ENCODE measurements at regions not wholly inside any gene's neighbourhood (a gene's known extent, or its start where the extent isn't known, plus 50 kb on each side); places are given as distances from the start of the nearest gene placed in this dataset.

- no peak overlapping the region for H3K4me3 Mint-ChIP-seq
- no peaks in the 10 kb centered on the region for H3K9me3 Mint-ChIP-seq
- Histone ChIP-seq H3K4me3 (ENCODE audit: low read length) (no peak overlapping the region), H3K36me3 (ENCODE audit: control insufficient read depth, insufficient read depth, low read length) (no peaks in the 10 kb centered on the region), H3K27me3 (ENCODE audit: control insufficient read depth, insufficient read depth, low read length, poor library complexity, severe bottlenecking) (no peaks in the 10 kb centered on the region), H3K4me1 (ENCODE audit: control insufficient read depth, insufficient read depth, low read length) (no peaks in the 10 kb centered on the region), H3K27ac (ENCODE audit: low read depth, low read length) (no peak overlapping the region), H3K9me3 (ENCODE audit: control insufficient read depth, low read length) (no peaks in the 10 kb centered on the region), H3K9ac (ENCODE audit: extremely low read depth, low read length, poor library complexity, severe bottlenecking) (no peak overlapping the region)
- TF ChIP-seq, protein P1, sequence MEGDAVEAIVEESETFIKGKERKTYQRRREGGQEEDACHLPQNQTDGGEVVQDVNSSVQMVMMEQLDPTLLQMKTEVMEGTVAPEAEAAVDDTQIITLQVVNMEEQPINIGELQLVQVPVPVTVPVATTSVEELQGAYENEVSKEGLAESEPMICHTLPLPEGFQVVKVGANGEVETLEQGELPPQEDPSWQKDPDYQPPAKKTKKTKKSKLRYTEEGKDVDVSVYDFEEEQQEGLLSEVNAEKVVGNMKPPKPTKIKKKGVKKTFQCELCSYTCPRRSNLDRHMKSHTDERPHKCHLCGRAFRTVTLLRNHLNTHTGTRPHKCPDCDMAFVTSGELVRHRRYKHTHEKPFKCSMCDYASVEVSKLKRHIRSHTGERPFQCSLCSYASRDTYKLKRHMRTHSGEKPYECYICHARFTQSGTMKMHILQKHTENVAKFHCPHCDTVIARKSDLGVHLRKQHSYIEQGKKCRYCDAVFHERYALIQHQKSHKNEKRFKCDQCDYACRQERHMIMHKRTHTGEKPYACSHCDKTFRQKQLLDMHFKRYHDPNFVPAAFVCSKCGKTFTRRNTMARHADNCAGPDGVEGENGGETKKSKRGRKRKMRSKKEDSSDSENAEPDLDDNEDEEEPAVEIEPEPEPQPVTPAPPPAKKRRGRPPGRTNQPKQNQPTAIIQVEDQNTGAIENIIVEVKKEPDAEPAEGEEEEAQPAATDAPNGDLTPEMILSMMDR (conservative IDR thresholded peaks at IDR 0.05): no peak
- H3K36me3 Mint-ChIP-seq (ENCODE audit: low read depth): no peaks in the 10 kb centered on the region
- peaks cover 4% of the 10 kb centered on the region for H3K4me1 Mint-ChIP-seq
- H3K27me3 Mint-ChIP-seq (ENCODE audit: insufficient read depth): no peaks in the 10 kb centered on the region
- no peak overlapping the region for H3K27ac Mint-ChIP-seq
- DNase-seq: peak; percentile 31
- 92 to 94% methylated on average over 7 to 8 of the region's 8 CpGs for WGBS, 2 experiments (ENCODE audit: insufficient coverage in 1 of 2, insufficient read length in 1 of 2)
These were observed 71.9 kb downstream of the OAT start for GRCh38 chr10:124346831-124347230.

GRCh38 chr10:124345521-124345920, 73.2 kb downstream of the OAT start:
- 91 to 97% methylated on average over 5 to 8 of the region's 8 CpGs for WGBS, 2 experiments (ENCODE audit: insufficient coverage in 1 of 2, insufficient read length in 1 of 2)
- H3K36me3 Mint-ChIP-seq (ENCODE audit: low read depth): no peaks in the 10 kb centered on the region

DNA sequence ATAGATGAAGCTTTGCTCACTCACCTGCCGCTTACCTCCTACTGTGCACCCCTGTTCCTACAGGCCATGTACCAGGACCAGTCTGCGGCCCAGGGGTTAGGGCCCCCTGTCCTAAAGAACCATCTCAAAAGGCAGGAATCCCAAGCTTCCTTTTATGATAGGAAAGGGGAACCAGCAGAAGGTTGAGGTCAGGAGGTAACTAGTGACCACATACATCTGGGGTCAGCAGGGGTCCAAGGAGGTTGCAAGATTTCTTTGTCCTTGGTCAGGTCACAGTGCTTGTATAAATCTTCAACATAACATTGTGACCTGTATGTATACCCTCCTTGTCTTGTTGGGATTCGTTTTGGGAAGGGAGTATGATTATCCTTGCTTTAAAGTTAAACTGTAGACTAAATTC, 73.8 kb downstream of the OAT start:
- H3K4me1 Mint-ChIP-seq: peaks cover 4% of the 10 kb centered on the region
- WGBS, 2 experiments (ENCODE audit: insufficient coverage in 1 of 2, insufficient read length in 1 of 2): 93% methylated on average over 3 of the region's 3 CpGs; no CpG with 5 or more reads in 1 of the 2 experiments

More at GRCh38 chr10:124345521-124345920, 73.2 kb downstream of the OAT start:
- no peak overlapping the region for H3K27ac ChIP-seq (ENCODE audit: low read depth, low read length)
- no peak overlapping the region for H3K9ac ChIP-seq (ENCODE audit: extremely low read depth, low read length, poor library complexity, severe bottlenecking)
- no peaks in the 10 kb centered on the region for H3K27me3 ChIP-seq (ENCODE audit: control insufficient read depth, insufficient read depth, low read length, poor library complexity, severe bottlenecking)
- Mint-ChIP-seq H3K9me3 (no peaks in the 10 kb centered on the region), H3K4me3 (no peak overlapping the region), H3K4me1 (peaks cover 4% of the 10 kb centered on the region), H3K27me3 (ENCODE audit: insufficient read depth) (no peaks in the 10 kb centered on the region), H3K27ac (no peak overlapping the region)
- H3K4me1 ChIP-seq (ENCODE audit: control insufficient read depth, insufficient read depth, low read length): no peaks in the 10 kb centered on the region
- no peaks in the 10 kb centered on the region for H3K9me3 ChIP-seq (ENCODE audit: control insufficient read depth, low read length)
- TF ChIP-seq, protein P1 (conservative IDR thresholded peaks at IDR 0.05): no peak
- no peak overlapping the region for H3K4me3 ChIP-seq (ENCODE audit: low read length)
- peak; percentile 26 for DNase-seq
- no peaks in the 10 kb centered on the region for H3K36me3 ChIP-seq (ENCODE audit: control insufficient read depth, insufficient read depth, low read length)

More for the DNA sequence above, 73.8 kb downstream of the OAT start:
- Mint-ChIP-seq H3K4me3 (no peak overlapping the region), H3K27me3 (ENCODE audit: insufficient read depth) (no peaks in the 10 kb centered on the region), H3K27ac (no peak overlapping the region), H3K36me3 (ENCODE audit: low read depth) (no peaks in the 10 kb centered on the region), H3K9me3 (no peaks in the 10 kb centered on the region)
- no peaks in the 10 kb centered on the region for H3K4me1 ChIP-seq (ENCODE audit: control insufficient read depth, insufficient read depth, low read length)
- no peak overlapping the region for H3K27ac ChIP-seq (ENCODE audit: low read depth, low read length)
- H3K4me3 ChIP-seq (ENCODE audit: low read length): no peak overlapping the region
- no peak for DNase-seq
- no peak overlapping the region for H3K9ac ChIP-seq (ENCODE audit: extremely low read depth, low read length, poor library complexity, severe bottlenecking)
- no peaks in the 10 kb centered on the region for H3K9me3 ChIP-seq (ENCODE audit: control insufficient read depth, low read length)
- TF ChIP-seq, protein P1 (conservative IDR thresholded peaks at IDR 0.05): no peak
- H3K36me3 ChIP-seq (ENCODE audit: control insufficient read depth, insufficient read depth, low read length): no peaks in the 10 kb centered on the region
- no peaks in the 10 kb centered on the region for H3K27me3 ChIP-seq (ENCODE audit: control insufficient read depth, insufficient read depth, low read length, poor library complexity, severe bottlenecking)
